ENCODE measurements at regions not wholly inside any gene's neighbourhood (a gene's known extent, or its start where the extent isn't known, plus 50 kb on each side); places are given as distances from the start of the nearest gene placed in this dataset.

GRCh38 chr3:166205158-166205557 lies 367.9 kb upstream of the BCHE start:
- DNase-seq (ENCODE audit: low read depth) = no peak

- no peak for DNase-seq (ENCODE audit: low read depth)
Measured at GRCh38 chr3:166201476-166201875, 364.3 kb upstream of the BCHE start.

- no peak for DNase-seq (ENCODE audit: low read depth)
Measured at GRCh38 chr3:166199491-166199890, 362.3 kb upstream of the BCHE start.

- no peak for DNase-seq (ENCODE audit: low read depth)
Measured at GRCh38 chr3:166195808-166196207, 358.6 kb upstream of the BCHE start.

- DNase-seq (ENCODE audit: low read depth) = no peak
Measured at GRCh38 chr3:166191411-166191810, 354.2 kb upstream of the BCHE start.

GRCh38 chr3:166190360-166190759 lies 353.1 kb upstream of the BCHE start:
- DNase-seq (ENCODE audit: low read depth) = no peak

- DNase-seq (ENCODE audit: low read depth) = no peak
Measured at GRCh38 chr3:166187237-166187636, 350.0 kb upstream of the BCHE start.

GRCh38 chr3:166186003-166186402 lies 348.8 kb upstream of the BCHE start:
- DNase-seq (ENCODE audit: low read depth) = no peak

GRCh38 chr3:166177130-166177529 lies 339.9 kb upstream of the BCHE start:
- no peak for DNase-seq (ENCODE audit: low read depth)

- no peak for DNase-seq (ENCODE audit: low read depth)
Measured at GRCh38 chr3:166171695-166172094, 334.5 kb upstream of the BCHE start.

- no peak for DNase-seq (ENCODE audit: low read depth)
Measured at GRCh38 chr3:166169681-166170080, 332.5 kb upstream of the BCHE start.

GRCh38 chr3:166127969-166128368 lies 290.7 kb upstream of the BCHE start:
- no peak for DNase-seq (ENCODE audit: low read depth)

- no peak for DNase-seq (ENCODE audit: low read depth)
Measured at GRCh38 chr3:166125179-166125578, 288.0 kb upstream of the BCHE start.

GRCh38 chr3:166123576-166123975 lies 286.4 kb upstream of the BCHE start:
- DNase-seq (ENCODE audit: low read depth) = no peak

- DNase-seq (ENCODE audit: low read depth) = no peak
Measured at GRCh38 chr3:166123088-166123487, 285.9 kb upstream of the BCHE start.

GRCh38 chr3:166118049-166118448 lies 280.8 kb upstream of the BCHE start:
- DNase-seq (ENCODE audit: low read depth) = no peak

GRCh38 chr3:166114448-166114847 lies 277.2 kb upstream of the BCHE start:
- no peak for DNase-seq (ENCODE audit: low read depth)

GRCh38 chr3:166111562-166111961 lies 274.3 kb upstream of the BCHE start:
- no peak for DNase-seq (ENCODE audit: low read depth)

GRCh38 chr3:166110102-166110501 lies 272.9 kb upstream of the BCHE start:
- DNase-seq (ENCODE audit: low read depth) = no peak

GRCh38 chr3:166104938-166105337 lies 267.7 kb upstream of the BCHE start:
- no peak for DNase-seq (ENCODE audit: low read depth)

GRCh38 chr3:166100730-166101129 lies 263.5 kb upstream of the BCHE start:
- no peak for DNase-seq (ENCODE audit: low read depth)

- no peak for DNase-seq (ENCODE audit: low read depth)
Measured at GRCh38 chr3:166089575-166089974, 252.4 kb upstream of the BCHE start.

GRCh38 chr3:166085164-166085856 lies 248.1 kb upstream of the BCHE start:
- DNase-seq (ENCODE audit: low read depth) = no peak

GRCh38 chr3:166080096-166080495 lies 242.9 kb upstream of the BCHE start:
- DNase-seq (ENCODE audit: low read depth) = no peak

- DNase-seq (ENCODE audit: low read depth) = no peak
Measured at GRCh38 chr3:166071831-166072230, 234.6 kb upstream of the BCHE start.
